ENCODE measurements at regions not wholly inside any gene's neighbourhood (a gene's known extent, or its start where the extent isn't known, plus 50 kb on each side); places are given as distances from the start of the nearest gene placed in this dataset.
"Not testable (repeated sequence)": the region's sequence is repeated elsewhere in the genome, so short reads cannot be mapped to it uniquely, and the experiment has no call there.

GRCh38 chr6:91052473-91053450 is 465.9 kb upstream of the MAP3K7 start:
- not testable (repeated sequence) for H2BK5ac ChIP-seq (ENCODE audit: low read depth, low read length); H3K79me2 ChIP-seq (ENCODE audit: control insufficient read depth in 1 of 2, insufficient read depth in 2 of 2, low read length in 2 of 2); H3K14ac ChIP-seq (ENCODE audit: insufficient read length); H3K36me3 ChIP-seq (ENCODE audit: control insufficient read depth in 2 of 4, insufficient read depth in 4 of 4, low read length in 3 of 4); H3K56ac ChIP-seq (replicated peaks; ENCODE audit: insufficient read length, low read depth, low read length); H3K23ac ChIP-seq (ENCODE audit: insufficient read length); H3K23me2 ChIP-seq (ENCODE audit: low read depth, low read length); H3K79me1 ChIP-seq (ENCODE audit: low read depth, low read length); H3K27me3 ChIP-seq (replicated peaks in 1 of 4; ENCODE audit: control insufficient read depth in 3 of 4, extremely low read depth in 1 of 4, insufficient read depth in 3 of 4, low read length in 3 of 4); FAIRE-seq; H2AFZ ChIP-seq (ENCODE audit: low read length); H4K91ac ChIP-seq (replicated peaks; ENCODE audit: insufficient read length, low read length); H3K18ac ChIP-seq (ENCODE audit: extremely low read depth, low read length); H2AK5ac ChIP-seq (ENCODE audit: low read depth, low read length); H3K9ac ChIP-seq (replicated peaks in 1 of 4; ENCODE audit: extremely low read depth in 1 of 4, low read depth in 3 of 4, low read length in 3 of 4); H3K4ac ChIP-seq (replicated peaks; ENCODE audit: insufficient read length, low read depth, low read length); H2BK120ac ChIP-seq (replicated peaks; ENCODE audit: low read depth, low read length); H2BK15ac ChIP-seq (ENCODE audit: low read length); H2BK20ac ChIP-seq (ENCODE audit: low read length); H2BK12ac ChIP-seq (ENCODE audit: low read depth, low read length); H3K4me1 ChIP-seq (replicated peaks in 1 of 4; ENCODE audit: control insufficient read depth in 3 of 4, insufficient read depth in 4 of 4, low read length in 3 of 4); DNase-seq (ENCODE audit: low read depth in 1 of 2, low spot score in 2 of 2); H3K27ac ChIP-seq (ENCODE audit: low read depth, low read length); H4K5ac ChIP-seq (ENCODE audit: insufficient read length, low read depth, low read length); H3K9me3 ChIP-seq (ENCODE audit: insufficient read depth in 2 of 2, low read depth in 1 of 2, low read length in 1 of 2); H4K8ac ChIP-seq (ENCODE audit: extremely low read depth, insufficient read depth, low read length); H4K20me1 ChIP-seq (replicated peaks in 1 of 2; ENCODE audit: control insufficient read depth in 1 of 2, insufficient read depth in 2 of 2, low read length in 2 of 2)
- WGBS, 2 experiments (ENCODE audit: extremely low coverage in 1 of 2, insufficient coverage in 1 of 2, insufficient read length in 1 of 2, insufficient replicate concordance in 2 of 2, low coverage in 1 of 2, low lambda C conversion rate in 2 of 2, missing lambda C conversion rate in 1 of 2), result 89% methylated on average over 24 of the region's 33 CpGs; no CpG with 5 or more reads in 1 of the 2 experiments
- ChIA-PET CTCF (ENCODE audit: partially characterized antibody) (interaction anchor here (1.8 kb wide), 1 partner anchor 9 kb away, joined by 6 read pairs; no protein-coding TSS in a partner anchor), POLR2A (ENCODE audit: partially characterized antibody) (interaction anchor here (1.3 kb wide), 1 partner anchor 21 kb away, joined by 3 read pairs; no protein-coding TSS in a partner anchor)
- Histone ChIP-seq H3K4me3 (ENCODE audit: extremely low read depth in 1 of 4, insufficient read depth in 2 of 4, low read depth in 3 of 4, low read length in 4 of 4) (peak overlapping the region in 1 of 4 experiments; percentile 13; a peak in 1 of 8 replicates), H3K4me2 (ENCODE audit: insufficient read depth in 1 of 2, low read depth in 2 of 2, low read length in 2 of 2) (peak overlapping the region in 1 of 2 experiments; percentile 37; a peak in 2 of 4 replicates)
- TF ChIP-seq TEAD4 (IDR thresholded peaks at IDR 0.05; ENCODE audit: low read depth, low read length), result 0 out of 2 replicates have a peak, but pooled peaks have one; percentile 34

All from H1 (cell line).